GM23338 (cell line): ENCODE measurements at regions not wholly inside any gene's neighbourhood (a gene's known extent, or its start where the extent isn't known, plus 50 kb on each side); places are given as distances from the start of the nearest gene placed in this dataset.

Source experiments
- ATAC-seq: fragments of 200-7000 bp; cut with Tn5 transposase; 3 replicates; pipeline ENCODE4 v1.9.1; 2020
- DNase-seq: peaks from one replicate; pipeline ENCODE4 v3.0.0-alpha.2; 2015; ENCODE audit warnings: low spot score
- H2AFZ ChIP-seq: fragments of 200-600 bp; sonication (generic); 2 replicates; pipeline ENCODE4 v1.8.0; 2016; ENCODE audit warnings: antibody characterized with exemption, mild to moderate bottlenecking, moderate library complexity
- H3F3A ChIP-seq: fragments of 200-600 bp; sonication (generic); replicated peaks from 2 replicates; pipeline ENCODE4 v1.8.0; 2017; ENCODE audit warnings: antibody characterized with exemption, mixed run types, low read depth
- H3K27ac ChIP-seq: fragments of 200-600 bp; sonication (generic); 2 replicates; pipeline ENCODE4 v1.6.1; 2016; ENCODE audit warnings: low read depth
- H3K27me3 ChIP-seq: fragments of 200-600 bp; sonication (generic); 2 replicates; pipeline ENCODE4 v1.8.0; 2016; ENCODE audit warnings: mild to moderate bottlenecking, mixed run types, moderate library complexity; ENCODE audit not compliant: insufficient read depth
- H3K36me3 ChIP-seq: fragments of 200-600 bp; sonication (generic); 2 replicates; pipeline ENCODE4 v1.8.0; 2016; ENCODE audit warnings: mild to moderate bottlenecking; ENCODE audit not compliant: insufficient read depth
- H3K4me1 ChIP-seq: fragments of 200-600 bp; sonication (generic); 2 replicates; pipeline ENCODE4 v1.8.0; 2016; ENCODE audit warnings: mild to moderate bottlenecking, moderate library complexity; ENCODE audit not compliant: insufficient read depth
- H3K4me2 ChIP-seq: fragments of 200-600 bp; sonication (generic); 2 replicates; pipeline ENCODE4 v1.7.1; 2017; ENCODE audit warnings: mixed run types
- H3K4me3 ChIP-seq: fragments of 200-600 bp; sonication (generic); 2 replicates; pipeline ENCODE4 v1.6.1; 2016; ENCODE audit warnings: mixed run types
- H3K79me2 ChIP-seq: fragments of 200-600 bp; sonication (generic); replicated peaks from 2 replicates; pipeline ENCODE4 v1.8.0; 2017; ENCODE audit warnings: mild to moderate bottlenecking; ENCODE audit not compliant: insufficient read depth
- H3K9me2 ChIP-seq: fragments of 200-600 bp; sonication (generic); 2 replicates; pipeline ENCODE4 v1.8.0; 2017; ENCODE audit not compliant: insufficient read depth
- H4K20me1 ChIP-seq: fragments of 200-600 bp; sonication (generic); replicated peaks from 2 replicates; pipeline ENCODE4 v1.8.0; 2017; ENCODE audit warnings: mild to moderate bottlenecking; ENCODE audit not compliant: insufficient read depth
- H3K27ac Mint-ChIP-seq: 2 replicates; pipeline ENCODE4 v1.8.0; 2020; ENCODE audit warnings: inconsistent platforms, mild to moderate bottlenecking, moderate library complexity, mixed read lengths
- H3K27me3 Mint-ChIP-seq: 3 replicates; pipeline ENCODE4 v1.8.0; 2022; ENCODE audit warnings: low read depth, mild to moderate bottlenecking, moderate library complexity, mixed read lengths, inconsistent platforms; ENCODE audit not compliant: insufficient read depth, poor library complexity
- H3K36me3 Mint-ChIP-seq: 3 replicates; pipeline ENCODE4 v1.8.0; 2021; ENCODE audit warnings: low read depth, mild to moderate bottlenecking, inconsistent platforms, moderate library complexity, mixed read lengths
- H3K4me1 Mint-ChIP-seq: 3 replicates; pipeline ENCODE4 v1.8.0; 2020; ENCODE audit warnings: mild to moderate bottlenecking, inconsistent platforms, mixed read lengths
- H3K4me3 Mint-ChIP-seq: 3 replicates; pipeline ENCODE4 v1.8.0; 2021; ENCODE audit warnings: moderate library complexity, mild to moderate bottlenecking, inconsistent platforms, mixed read lengths
- H3K9me3 Mint-ChIP-seq: 3 replicates; pipeline ENCODE4 v1.8.0; 2020; ENCODE audit warnings: moderate library complexity, mild to moderate bottlenecking, inconsistent platforms, mixed read lengths
- EZH2 ChIP-seq: fragments of 200-600 bp; sonication (generic); IDR thresholded peaks from one replicate; pipeline ENCODE4 v1.8.0; 2017; ENCODE audit warnings: antibody characterized with exemption, mild to moderate bottlenecking, low read depth; ENCODE audit not compliant: unreplicated experiment
- EZH2phosphoT487 ChIP-seq: fragments of 200-600 bp; sonication (generic); IDR thresholded peaks from one replicate; pipeline ENCODE4 v1.8.1; 2018; ENCODE audit warnings: antibody characterized with exemption; ENCODE audit not compliant: unreplicated experiment
- JUNB ChIP-seq: IDR thresholded peaks from one replicate; pipeline ENCODE4 v1.6.1; 2016; ENCODE audit warnings: antibody characterized with exemption; ENCODE audit not compliant: unreplicated experiment
- NANOG ChIP-seq: IDR thresholded peaks from 2 replicates; pipeline ENCODE4 v1.6.1; 2016; ENCODE audit warnings: antibody characterized with exemption, borderline replicate concordance
- POLR2AphosphoS5 ChIP-seq: IDR thresholded peaks from 2 replicates; pipeline ENCODE4 v1.6.1; 2016; ENCODE audit warnings: antibody characterized with exemption, low read depth
- ZNF114 ChIP-seq: fragments of 250-450 bp; sonication (Bioruptor Pico); IDR thresholded peaks from 2 replicates; pipeline ENCODE4 v1.5.0; 2020; ENCODE audit warnings: mild to moderate bottlenecking, moderate library complexity
- ZNF331 ChIP-seq: fragments of 250-450 bp; sonication (Bioruptor Pico); IDR thresholded peaks from 2 replicates; pipeline ENCODE4 v1.5.0; 2020; ENCODE audit warnings: low read depth, mild to moderate bottlenecking, moderate library complexity
- TF ChIP-seq, protein P1 (sequence below): IDR thresholded peaks from one replicate; pipeline ENCODE4 v1.6.1; 2018; ENCODE audit warnings: antibody characterized with exemption; ENCODE audit not compliant: unreplicated experiment
- TF ChIP-seq, protein P2 (sequence below): fragments of 250-450 bp; sonication (Bioruptor Pico); IDR thresholded peaks from 2 replicates; pipeline ENCODE4 v1.5.0; 2020; ENCODE audit warnings: mild to moderate bottlenecking, moderate library complexity
- TF ChIP-seq, protein P3 (sequence below): IDR thresholded peaks from 2 replicates; pipeline ENCODE4 v1.6.1; 2016; ENCODE audit warnings: antibody characterized with exemption

DNA sequence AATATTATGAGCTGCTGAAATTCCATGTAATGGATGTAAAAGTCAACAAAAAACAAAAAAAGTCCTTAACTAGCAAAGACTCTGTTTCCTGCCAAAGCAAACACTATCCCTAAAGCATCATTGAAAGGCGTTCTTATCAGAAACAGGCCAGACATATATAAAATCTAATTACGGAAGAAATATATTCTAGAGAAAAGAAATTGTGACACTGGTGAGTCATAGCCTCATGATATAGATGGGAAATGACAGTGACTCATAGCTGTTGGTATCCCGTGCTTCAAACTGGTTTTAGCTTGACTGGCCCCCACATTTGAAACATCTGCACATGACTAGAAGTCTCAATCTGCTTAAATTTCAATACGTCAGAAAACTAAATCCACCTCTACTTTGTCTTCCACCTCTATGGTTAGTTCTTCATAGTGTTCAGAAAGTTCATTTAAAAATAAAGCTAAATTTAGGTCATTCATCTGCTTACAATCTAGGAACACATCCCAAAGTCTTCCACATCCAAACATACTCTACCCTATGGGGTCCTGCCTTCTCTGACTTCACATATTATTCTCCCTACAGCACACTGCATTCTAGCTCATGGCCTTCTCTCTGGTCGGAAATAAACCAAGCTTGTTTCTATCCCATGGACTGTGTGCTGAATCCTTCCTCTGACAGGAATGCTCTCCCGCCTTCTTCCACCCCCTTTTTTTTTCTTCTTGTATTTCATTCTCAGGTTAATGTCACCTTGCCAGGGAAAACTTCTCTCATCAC is 456.3 kb upstream of the ARRDC4 start (continued):
- TF ChIP-seq, protein P1, sequence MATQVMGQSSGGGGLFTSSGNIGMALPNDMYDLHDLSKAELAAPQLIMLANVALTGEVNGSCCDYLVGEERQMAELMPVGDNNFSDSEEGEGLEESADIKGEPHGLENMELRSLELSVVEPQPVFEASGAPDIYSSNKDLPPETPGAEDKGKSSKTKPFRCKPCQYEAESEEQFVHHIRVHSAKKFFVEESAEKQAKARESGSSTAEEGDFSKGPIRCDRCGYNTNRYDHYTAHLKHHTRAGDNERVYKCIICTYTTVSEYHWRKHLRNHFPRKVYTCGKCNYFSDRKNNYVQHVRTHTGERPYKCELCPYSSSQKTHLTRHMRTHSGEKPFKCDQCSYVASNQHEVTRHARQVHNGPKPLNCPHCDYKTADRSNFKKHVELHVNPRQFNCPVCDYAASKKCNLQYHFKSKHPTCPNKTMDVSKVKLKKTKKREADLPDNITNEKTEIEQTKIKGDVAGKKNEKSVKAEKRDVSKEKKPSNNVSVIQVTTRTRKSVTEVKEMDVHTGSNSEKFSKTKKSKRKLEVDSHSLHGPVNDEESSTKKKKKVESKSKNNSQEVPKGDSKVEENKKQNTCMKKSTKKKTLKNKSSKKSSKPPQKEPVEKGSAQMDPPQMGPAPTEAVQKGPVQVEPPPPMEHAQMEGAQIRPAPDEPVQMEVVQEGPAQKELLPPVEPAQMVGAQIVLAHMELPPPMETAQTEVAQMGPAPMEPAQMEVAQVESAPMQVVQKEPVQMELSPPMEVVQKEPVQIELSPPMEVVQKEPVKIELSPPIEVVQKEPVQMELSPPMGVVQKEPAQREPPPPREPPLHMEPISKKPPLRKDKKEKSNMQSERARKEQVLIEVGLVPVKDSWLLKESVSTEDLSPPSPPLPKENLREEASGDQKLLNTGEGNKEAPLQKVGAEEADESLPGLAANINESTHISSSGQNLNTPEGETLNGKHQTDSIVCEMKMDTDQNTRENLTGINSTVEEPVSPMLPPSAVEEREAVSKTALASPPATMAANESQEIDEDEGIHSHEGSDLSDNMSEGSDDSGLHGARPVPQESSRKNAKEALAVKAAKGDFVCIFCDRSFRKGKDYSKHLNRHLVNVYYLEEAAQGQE: no peak

DNA sequence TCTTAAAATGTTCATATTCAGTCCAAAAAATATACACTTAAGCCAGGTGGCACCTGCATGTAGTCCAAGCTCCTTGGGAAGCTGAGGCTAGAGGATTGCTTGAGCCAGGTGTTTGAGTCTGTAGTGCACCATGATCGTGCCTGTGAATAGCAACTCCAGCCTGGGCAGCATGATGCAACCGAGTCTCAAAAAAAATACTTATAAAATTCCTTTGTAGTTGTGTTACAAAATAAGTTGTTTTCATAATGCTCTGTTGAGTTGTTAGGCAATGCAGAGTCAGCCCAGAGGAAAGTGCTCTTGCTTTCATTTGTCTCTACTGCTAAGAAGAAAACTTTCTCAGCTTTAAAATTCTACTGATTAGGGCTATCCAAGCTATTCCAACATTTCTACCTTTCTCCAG is 442.8 kb upstream of the ARRDC4 start:
- Histone ChIP-seq H3K9me2 (peaks cover 7% of the 10 kb centered on the region; the same call in 1 of the 2 replicates), H4K20me1 (no peaks in the 10 kb centered on the region), H3K27me3 (no peaks in the 10 kb centered on the region), H3K4me2 (no peak overlapping the region), H3K4me3 (no peak overlapping the region), H2AFZ (no peak overlapping the region), H3F3A (no peaks in the 10 kb centered on the region), H3K27ac (no peak overlapping the region), H3K4me1 (peaks cover 9% of the 10 kb centered on the region; the same call in 1 of the 2 replicates), H3K79me2 (no peaks in the 10 kb centered on the region), H3K36me3 (no peaks in the 10 kb centered on the region)
- peaks cover 22% of the 10 kb centered on the region for H3K4me1 Mint-ChIP-seq
- H3K4me3 Mint-ChIP-seq: no peak overlapping the region
- H3K9me3 Mint-ChIP-seq: no peaks in the 10 kb centered on the region
- no peak for ATAC-seq
- DNase-seq: no peak
- H3K27me3 Mint-ChIP-seq: no peaks in the 10 kb centered on the region
- H3K27ac Mint-ChIP-seq: no peak overlapping the region
- H3K36me3 Mint-ChIP-seq: no peaks in the 10 kb centered on the region
- TF ChIP-seq, protein P1: no peak
- no peak for TF ChIP-seq EZH2
- no peak for TF ChIP-seq NANOG
- no peak for TF ChIP-seq JUNB
- no peak for TF ChIP-seq POLR2AphosphoS5
- TF ChIP-seq, protein P2, sequence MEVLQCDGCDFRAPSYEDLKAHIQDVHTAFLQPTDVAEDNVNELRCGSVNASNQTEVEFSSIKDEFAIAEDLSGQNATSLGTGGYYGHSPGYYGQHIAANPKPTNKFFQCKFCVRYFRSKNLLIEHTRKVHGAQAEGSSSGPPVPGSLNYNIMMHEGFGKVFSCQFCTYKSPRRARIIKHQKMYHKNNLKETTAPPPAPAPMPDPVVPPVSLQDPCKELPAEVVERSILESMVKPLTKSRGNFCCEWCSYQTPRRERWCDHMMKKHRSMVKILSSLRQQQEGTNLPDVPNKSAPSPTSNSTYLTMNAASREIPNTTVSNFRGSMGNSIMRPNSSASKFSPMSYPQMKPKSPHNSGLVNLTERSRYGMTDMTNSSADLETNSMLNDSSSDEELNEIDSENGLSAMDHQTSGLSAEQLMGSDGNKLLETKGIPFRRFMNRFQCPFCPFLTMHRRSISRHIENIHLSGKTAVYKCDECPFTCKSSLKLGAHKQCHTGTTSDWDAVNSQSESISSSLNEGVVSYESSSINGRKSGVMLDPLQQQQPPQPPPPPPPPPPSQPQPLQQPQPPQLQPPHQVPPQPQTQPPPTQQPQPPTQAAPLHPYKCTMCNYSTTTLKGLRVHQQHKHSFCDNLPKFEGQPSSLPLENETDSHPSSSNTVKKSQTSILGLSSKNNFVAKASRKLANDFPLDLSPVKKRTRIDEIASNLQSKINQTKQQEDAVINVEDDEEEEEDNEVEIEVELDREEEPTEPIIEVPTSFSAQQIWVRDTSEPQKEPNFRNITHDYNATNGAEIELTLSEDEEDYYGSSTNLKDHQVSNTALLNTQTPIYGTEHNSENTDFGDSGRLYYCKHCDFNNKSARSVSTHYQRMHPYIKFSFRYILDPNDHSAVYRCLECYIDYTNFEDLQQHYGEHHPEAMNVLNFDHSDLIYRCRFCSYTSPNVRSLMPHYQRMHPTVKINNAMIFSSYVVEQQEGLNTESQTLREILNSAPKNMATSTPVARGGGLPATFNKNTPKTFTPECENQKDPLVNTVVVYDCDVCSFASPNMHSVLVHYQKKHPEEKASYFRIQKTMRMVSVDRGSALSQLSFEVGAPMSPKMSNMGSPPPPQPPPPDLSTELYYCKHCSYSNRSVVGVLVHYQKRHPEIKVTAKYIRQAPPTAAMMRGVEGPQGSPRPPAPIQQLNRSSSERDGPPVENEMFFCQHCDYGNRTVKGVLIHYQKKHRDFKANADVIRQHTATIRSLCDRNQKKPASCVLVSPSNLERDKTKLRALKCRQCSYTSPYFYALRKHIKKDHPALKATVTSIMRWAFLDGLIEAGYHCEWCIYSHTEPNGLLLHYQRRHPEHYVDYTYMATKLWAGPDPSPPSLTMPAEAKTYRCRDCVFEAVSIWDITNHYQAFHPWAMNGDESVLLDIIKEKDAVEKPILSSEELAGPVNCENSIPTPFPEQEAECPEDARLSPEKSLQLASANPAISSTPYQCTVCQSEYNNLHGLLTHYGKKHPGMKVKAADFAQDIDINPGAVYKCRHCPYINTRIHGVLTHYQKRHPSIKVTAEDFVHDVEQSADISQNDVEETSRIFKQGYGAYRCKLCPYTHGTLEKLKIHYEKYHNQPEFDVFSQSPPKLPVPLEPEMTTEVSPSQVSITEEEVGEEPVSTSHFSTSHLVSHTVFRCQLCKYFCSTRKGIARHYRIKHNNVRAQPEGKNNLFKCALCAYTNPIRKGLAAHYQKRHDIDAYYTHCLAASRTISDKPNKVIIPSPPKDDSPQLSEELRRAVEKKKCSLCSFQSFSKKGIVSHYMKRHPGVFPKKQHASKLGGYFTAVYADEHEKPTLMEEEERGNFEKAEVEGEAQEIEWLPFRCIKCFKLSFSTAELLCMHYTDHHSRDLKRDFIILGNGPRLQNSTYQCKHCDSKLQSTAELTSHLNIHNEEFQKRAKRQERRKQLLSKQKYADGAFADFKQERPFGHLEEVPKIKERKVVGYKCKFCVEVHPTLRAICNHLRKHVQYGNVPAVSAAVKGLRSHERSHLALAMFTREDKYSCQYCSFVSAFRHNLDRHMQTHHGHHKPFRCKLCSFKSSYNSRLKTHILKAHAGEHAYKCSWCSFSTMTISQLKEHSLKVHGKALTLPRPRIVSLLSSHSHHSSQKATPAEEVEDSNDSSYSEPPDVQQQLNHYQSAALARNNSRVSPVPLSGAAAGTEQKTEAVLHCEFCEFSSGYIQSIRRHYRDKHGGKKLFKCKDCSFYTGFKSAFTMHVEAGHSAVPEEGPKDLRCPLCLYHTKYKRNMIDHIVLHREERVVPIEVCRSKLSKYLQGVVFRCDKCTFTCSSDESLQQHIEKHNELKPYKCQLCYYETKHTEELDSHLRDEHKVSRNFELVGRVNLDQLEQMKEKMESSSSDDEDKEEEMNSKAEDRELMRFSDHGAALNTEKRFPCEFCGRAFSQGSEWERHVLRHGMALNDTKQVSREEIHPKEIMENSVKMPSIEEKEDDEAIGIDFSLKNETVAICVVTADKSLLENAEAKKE: no peak
- no peak for TF ChIP-seq ZNF114 (CRISPR knock-in tag)
- TF ChIP-seq, protein P3, sequence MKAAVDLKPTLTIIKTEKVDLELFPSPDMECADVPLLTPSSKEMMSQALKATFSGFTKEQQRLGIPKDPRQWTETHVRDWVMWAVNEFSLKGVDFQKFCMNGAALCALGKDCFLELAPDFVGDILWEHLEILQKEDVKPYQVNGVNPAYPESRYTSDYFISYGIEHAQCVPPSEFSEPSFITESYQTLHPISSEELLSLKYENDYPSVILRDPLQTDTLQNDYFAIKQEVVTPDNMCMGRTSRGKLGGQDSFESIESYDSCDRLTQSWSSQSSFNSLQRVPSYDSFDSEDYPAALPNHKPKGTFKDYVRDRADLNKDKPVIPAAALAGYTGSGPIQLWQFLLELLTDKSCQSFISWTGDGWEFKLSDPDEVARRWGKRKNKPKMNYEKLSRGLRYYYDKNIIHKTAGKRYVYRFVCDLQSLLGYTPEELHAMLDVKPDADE: no peak
- no peak for TF ChIP-seq EZH2phosphoT487
- TF ChIP-seq ZNF331 (CRISPR knock-in tag): no peak
